HepG2 (cell line): ENCODE measurements at regions not wholly inside any gene's neighbourhood (a gene's known extent, or its start where the extent isn't known, plus 50 kb on each side); places are given as distances from the start of the nearest gene placed in this dataset.

ENCODE experiments used
- ATAC-seq: fragments of 200-7000 bp; cut with Tn5 transposase; 3 replicates; pipeline ENCODE4 v1.9.1; 2020; ENCODE audit warnings: mild to moderate bottlenecking, moderate library complexity
- BruUV-seq: library from RNA; stranded (reverse); fragments of 400-500 nt; replicated peaks from 2 replicates; lab custom pipeline; 2021; lab: Mats Ljungman, UMichigan
- CTCF ChIA-PET: fragments of 300-600 bp; formaldehyde crosslinking; extraction: SDS; loops from one replicate; lab custom pipeline; 2021; ENCODE audit warnings: low total read pairs, inconsistent platforms, low intra/inter-chr PET ratio; lab: Yijun Ruan, JAX
- POLR2A ChIA-PET: fragments of 350-600 bp; sonication (Branson Sonifier 250); formaldehyde crosslinking; loops from one replicate; lab custom pipeline; 2020; ENCODE audit warnings: antibody characterized with exemption, inconsistent platforms; lab: Yijun Ruan, JAX
- DNase-seq: peaks from one replicate; pipeline ENCODE4 v3.0.0-alpha.2; 2015; ENCODE audit warnings: low spot score
- FAIRE-seq: peaks from 3 replicates; lab custom pipeline; 2011; peaks lifted over from hg19 to GRCh38; lab: Jason Lieb, UNC
- H2AFZ ChIP-seq: one replicate; pipeline ENCODE4 v1.6.1; 2011; ENCODE audit warnings: low read length, inconsistent platforms
- H3K27ac ChIP-seq: fragments of 300-600 bp; 3 replicates; pipeline ENCODE4 v1.8.0; 2011; ENCODE audit warnings: mixed run types, mild to moderate bottlenecking, mixed read lengths, low read length, inconsistent platforms; ENCODE audit not compliant: insufficient read depth; ENCODE audit errors: extremely low read length
- H3K27me3 ChIP-seq, 2 experiments: fragments of 200-600 bp in 1 of 2; 2 replicates in 1 of 2; 3 replicates in 1 of 2; pipeline versions ENCODE4 v1.6.0 to v1.8.0; 2011; ENCODE audit warnings: low read length in 2 of 2, mild to moderate bottlenecking in 2 of 2, moderate library complexity in 2 of 2, inconsistent platforms in 1 of 2; ENCODE audit not compliant: insufficient read depth in 2 of 2, control insufficient read depth in 1 of 2
- H3K36me3 ChIP-seq, 2 experiments: fragments of 200-600 bp in 1 of 2; replicated peaks in 1 of 2; 2 replicates in 1 of 2; 3 replicates in 1 of 2; pipeline versions ENCODE4 v1.5.1 to v1.8.0; 2011; ENCODE audit warnings: low read length in 2 of 2, inconsistent platforms in 1 of 2; ENCODE audit not compliant: insufficient read depth in 2 of 2, control insufficient read depth in 1 of 2
- H3K4me1 ChIP-seq: 2 replicates; pipeline ENCODE4 v1.5.1; 2012; ENCODE audit warnings: low read length, inconsistent platforms; ENCODE audit not compliant: insufficient read depth
- H3K4me2 ChIP-seq: 2 replicates; pipeline ENCODE4 v1.6.0; 2011; ENCODE audit warnings: low read depth, low read length, inconsistent platforms
- H3K4me3 ChIP-seq, 3 experiments: fragments of 200-600 bp in 1 of 3; sonication (generic), shearing (Covaris generic) in 1 of 3; replicated peaks in 1 of 3; 2 replicates each; pipeline ENCODE4 v1.5.1; 2011 to 2016; ENCODE audit warnings: low read length in 3 of 3, inconsistent platforms in 2 of 3, low read depth in 2 of 3, mild to moderate bottlenecking in 2 of 3, control low read depth in 1 of 3, mixed read lengths in 1 of 3; ENCODE audit not compliant: insufficient read depth in 1 of 3
- H3K79me2 ChIP-seq: one replicate; pipeline ENCODE4 v1.6.1; 2011; ENCODE audit warnings: low read length, inconsistent platforms; ENCODE audit not compliant: insufficient read depth
- H3K9ac ChIP-seq: 2 replicates; pipeline ENCODE4 v1.6.0; 2011; ENCODE audit warnings: mild to moderate bottlenecking, low read depth, low read length, inconsistent platforms; ENCODE audit not compliant: insufficient read depth
- H3K9me3 ChIP-seq: 2 replicates; pipeline ENCODE4 v1.5.1; 2012; ENCODE audit warnings: mild to moderate bottlenecking, low read length
- H4K20me1 ChIP-seq: 2 replicates; pipeline ENCODE4 v1.6.0; 2011; ENCODE audit warnings: inconsistent platforms, mild to moderate bottlenecking, low read length, moderate library complexity; ENCODE audit not compliant: insufficient read depth
- FOXK1 ChIP-seq: sonication (generic); formaldehyde crosslinking; IDR thresholded peaks from 2 replicates; pipeline ENCODE4 v1.4.0; 2020; ENCODE audit warnings: low read depth, missing genetic modification reagents, borderline replicate concordance
- GRHL1 ChIP-seq: sonication (generic); formaldehyde crosslinking; conservative IDR thresholded peaks from 2 replicates; pipeline ENCODE4 v1.8.0; 2022; ENCODE audit warnings: missing genetic modification reagents
- MEIS1 ChIP-seq: sonication (generic); formaldehyde crosslinking; IDR thresholded peaks from 2 replicates; pipeline ENCODE4 v1.9.0; 2021; ENCODE audit warnings: mild to moderate bottlenecking, missing genetic modification reagents, moderate library complexity, borderline replicate concordance
- PHB2 ChIP-seq: fragments of 450-650 bp; IDR thresholded peaks from 2 replicates; pipeline ENCODE4 v1.6.1; 2018; ENCODE audit not compliant: partially characterized antibody
- POLR2AphosphoS5 ChIP-seq: IDR thresholded peaks from 2 replicates; pipeline ENCODE4 v1.6.1; 2012; ENCODE audit warnings: low read depth, low read length
- RAD21 ChIP-seq: fragments of 450-650 bp; formaldehyde crosslinking; IDR thresholded peaks from 2 replicates; pipeline ENCODE4 v1.5.0; 2020; ENCODE audit warnings: mild to moderate bottlenecking
- RFX1 ChIP-seq: fragments of 450-650 bp; IDR thresholded peaks from 2 replicates; pipeline ENCODE4 v1.6.1; 2017
- STAG1 ChIP-seq: sonication (generic); formaldehyde crosslinking; IDR thresholded peaks from 2 replicates; pipeline ENCODE4 v1.4.0; 2020; ENCODE audit warnings: missing genetic modification reagents
- TFDP2 ChIP-seq: sonication (generic); formaldehyde crosslinking; IDR thresholded peaks from 2 replicates; pipeline ENCODE4 v1.4.0; 2020; ENCODE audit warnings: missing genetic modification reagents
- ZHX1 ChIP-seq: sonication (generic); formaldehyde crosslinking; IDR thresholded peaks from 2 replicates; pipeline ENCODE4 v1.8.1; 2022; ENCODE audit warnings: low read depth, mild to moderate bottlenecking, missing genetic modification reagents
- WGBS: methylation state at CpG from one replicate; pipeline ENCODE4 v1.1.6; 2017; ENCODE audit warnings: low lambda C conversion rate; 5-methylcytosine and 5-hydroxymethylcytosine counted together
- in situ Hi-C: cut with HindIII; loops from 2 replicates; pipeline ENCODE4 v1.10.0; 2017; ENCODE audit warnings: low pct_unique_long_range_greater_than_20kb; ENCODE audit not compliant: extremely low pct_ligation_motif_present
- intact Hi-C: fragments of 100-400 bp; cut with micrococcal nuclease; formaldehyde crosslinking; loops from one replicate; pipeline ENCODE4 v1.10.0; 2022; ENCODE audit not compliant: unreplicated experiment

GRCh38 chr7:69042138-69042537 lies 556.1 kb upstream of the AUTS2 start:
- Histone ChIP-seq H3K4me3 (no peak overlapping the region), H3K27me3 (no peaks in the 10 kb centered on the region), H3K9ac (no peak overlapping the region), H3K4me1 (no peaks in the 10 kb centered on the region), H2AFZ (no peak overlapping the region), H3K9me3 (peaks cover 29% of the 10 kb centered on the region), H3K4me2 (no peak overlapping the region), H4K20me1 (no peaks in the 10 kb centered on the region), H3K36me3 (no peaks in the 10 kb centered on the region)
- intact Hi-C loops (no loop called here), in situ Hi-C loops (no loop called here)
- ATAC-seq (no peak), FAIRE-seq (no peak), DNase-seq (no peak)
- TF ChIP-seq PHB2 (no peak), TFDP2 (CRISPR knock-in tag) (no peak), RAD21 (no peak), FOXK1 (CRISPR knock-in tag) (no peak), RFX1 (no peak), POLR2AphosphoS5 (no peak), STAG1 (CRISPR knock-in tag) (no peak), GRHL1 (CRISPR knock-in tag) (no peak), ZHX1 (no peak), MEIS1 (CRISPR knock-in tag) (no peak)
- TF ChIP-seq, all 625 proteins: peak for 0
- no peaks in the 10 kb centered on the region for H3K79me2 ChIP-seq
- CTCF ChIA-PET, result no interaction called here
- no peak overlapping the region for H3K27ac ChIP-seq
- BruUV-seq, result no TSS peak
- POLR2A ChIA-PET, result no interaction called here
- 27% methylated on average over 2 of the region's 2 CpGs for whole genome bisulfite sequencing
